Neural cell (in vitro differentiated cells): ENCODE measurements at regions not wholly inside any gene's neighbourhood (a gene's known extent, or its start where the extent isn't known, plus 50 kb on each side); places are given as distances from the start of the nearest gene placed in this dataset.

ENCODE experiments used
- H2AFZ ChIP-seq: fragments of 200-600, 300-800 bp; sonication (generic), shearing (Covaris generic); 2 replicates; pipeline ENCODE4 v1.6.0; 2014; ENCODE audit warnings: low read depth, mild to moderate bottlenecking, antibody characterized with exemption, low read length, moderate library complexity
- H3F3A ChIP-seq: fragments of 200-600 bp; shearing (Covaris generic); 2 replicates; pipeline ENCODE4 v1.6.1; 2016; ENCODE audit warnings: mild to moderate bottlenecking, moderate library complexity, mixed read lengths, antibody characterized with exemption, low read length; ENCODE audit not compliant: insufficient read depth, poor library complexity, severe bottlenecking
- H3K27ac ChIP-seq: fragments of 200-600, 300-800 bp; sonication (generic), shearing (Covaris generic); 2 replicates; pipeline ENCODE4 v1.5.1; 2014; ENCODE audit warnings: mild to moderate bottlenecking, low read length, moderate library complexity
- H3K27me3 ChIP-seq: fragments of 300-800, 200-600 bp; sonication (generic), shearing (Covaris generic); 2 replicates; pipeline ENCODE4 v1.6.0; 2014; ENCODE audit warnings: mild to moderate bottlenecking, low read depth, low read length, moderate library complexity; ENCODE audit not compliant: insufficient read depth
- H3K36me3 ChIP-seq: fragments of 300-800, 200-600 bp; sonication (generic), shearing (Covaris generic); 2 replicates; pipeline ENCODE4 v1.5.1; 2014; ENCODE audit warnings: mild to moderate bottlenecking, antibody characterized with exemption, low read length, moderate library complexity; ENCODE audit not compliant: insufficient read depth
- H3K4me2 ChIP-seq: fragments of 300-800, 200-600 bp; sonication (generic), shearing (Covaris generic); 2 replicates; pipeline ENCODE4 v1.6.0; 2014; ENCODE audit warnings: mild to moderate bottlenecking, low read length
- H3K4me3 ChIP-seq: fragments of 300-800, 200-600 bp; sonication (generic), shearing (Covaris generic); 2 replicates; pipeline ENCODE4 v1.5.1; 2014; ENCODE audit warnings: mild to moderate bottlenecking, low read length, moderate library complexity
- H3K79me2 ChIP-seq: fragments of 200-600 bp; shearing (Covaris generic); replicated peaks from 2 replicates; pipeline ENCODE4 v1.6.0; 2014; ENCODE audit warnings: mild to moderate bottlenecking, low read length, moderate library complexity; ENCODE audit not compliant: insufficient read depth
- H3K9ac ChIP-seq: fragments of 300-800, 200-600 bp; sonication (generic), shearing (Covaris generic); 2 replicates; pipeline ENCODE4 v1.6.1; 2016; ENCODE audit warnings: mild to moderate bottlenecking, low read length, mixed read lengths
- H3K9me2 ChIP-seq: fragments of 200-600 bp; shearing (Covaris generic); 2 replicates; pipeline ENCODE4 v1.6.1; 2016; ENCODE audit warnings: mild to moderate bottlenecking, low read length, mixed read lengths; ENCODE audit not compliant: insufficient read depth
- H3K9me3 ChIP-seq: fragments of 200-600, 300-800 bp; sonication (generic), shearing (Covaris generic); 2 replicates; pipeline ENCODE4 v1.6.1; 2016; ENCODE audit warnings: mild to moderate bottlenecking, mixed run types, low read length, moderate library complexity, mixed read lengths
- H4K20me1 ChIP-seq: fragments of 200-600 bp; shearing (Covaris generic); 2 replicates; pipeline ENCODE4 v1.6.1; 2016; ENCODE audit warnings: mild to moderate bottlenecking, mixed run types; ENCODE audit not compliant: insufficient read depth
- CTCF ChIP-seq: fragments of 450-650 bp; IDR thresholded peaks from 2 replicates; pipeline ENCODE4 v1.5.1; 2014; ENCODE audit warnings: antibody characterized with exemption, mild to moderate bottlenecking, moderate library complexity; ENCODE audit not compliant: poor library complexity, severe bottlenecking
- EP300 ChIP-seq: fragments of 450-650 bp; conservative IDR thresholded peaks from 2 replicates; pipeline ENCODE4 v1.6.1; 2014; ENCODE audit warnings: antibody characterized with exemption, mild to moderate bottlenecking, moderate library complexity; ENCODE audit not compliant: poor library complexity, severe bottlenecking
- EZH2 ChIP-seq: fragments of 200-600, 300-800 bp; shearing (Covaris generic), sonication (generic); IDR thresholded peaks from 2 replicates; pipeline ENCODE4 v1.6.1; 2014; ENCODE audit warnings: antibody characterized with exemption, low read length, borderline replicate concordance, mild to moderate bottlenecking; ENCODE audit not compliant: insufficient read depth, poor library complexity, severe bottlenecking
- MXI1 ChIP-seq: fragments of 450-650 bp; conservative IDR thresholded peaks from 2 replicates; pipeline ENCODE4 v1.6.1; 2014; ENCODE audit warnings: antibody characterized with exemption, mild to moderate bottlenecking; ENCODE audit not compliant: poor library complexity, severe bottlenecking
- POLR2AphosphoS5 ChIP-seq: IDR thresholded peaks from 2 replicates; pipeline ENCODE4 v1.6.1; 2012
- RAD21 ChIP-seq: fragments of 450-650 bp; conservative IDR thresholded peaks from 2 replicates; pipeline ENCODE4 v1.6.1; 2014; ENCODE audit warnings: antibody characterized with exemption, mild to moderate bottlenecking, moderate library complexity
- SMC3 ChIP-seq: fragments of 450-650 bp; conservative IDR thresholded peaks from 2 replicates; pipeline ENCODE4 v1.6.1; 2014; ENCODE audit warnings: antibody characterized with exemption, mild to moderate bottlenecking, moderate library complexity; ENCODE audit not compliant: poor library complexity
- TAF1 ChIP-seq: IDR thresholded peaks from 2 replicates; pipeline ENCODE4 v1.6.1; 2012; ENCODE audit warnings: low read depth
- TF ChIP-seq, protein P1 (sequence below): IDR thresholded peaks from 2 replicates; pipeline ENCODE4 v1.6.1; 2012; ENCODE audit warnings: borderline replicate concordance

DNA sequence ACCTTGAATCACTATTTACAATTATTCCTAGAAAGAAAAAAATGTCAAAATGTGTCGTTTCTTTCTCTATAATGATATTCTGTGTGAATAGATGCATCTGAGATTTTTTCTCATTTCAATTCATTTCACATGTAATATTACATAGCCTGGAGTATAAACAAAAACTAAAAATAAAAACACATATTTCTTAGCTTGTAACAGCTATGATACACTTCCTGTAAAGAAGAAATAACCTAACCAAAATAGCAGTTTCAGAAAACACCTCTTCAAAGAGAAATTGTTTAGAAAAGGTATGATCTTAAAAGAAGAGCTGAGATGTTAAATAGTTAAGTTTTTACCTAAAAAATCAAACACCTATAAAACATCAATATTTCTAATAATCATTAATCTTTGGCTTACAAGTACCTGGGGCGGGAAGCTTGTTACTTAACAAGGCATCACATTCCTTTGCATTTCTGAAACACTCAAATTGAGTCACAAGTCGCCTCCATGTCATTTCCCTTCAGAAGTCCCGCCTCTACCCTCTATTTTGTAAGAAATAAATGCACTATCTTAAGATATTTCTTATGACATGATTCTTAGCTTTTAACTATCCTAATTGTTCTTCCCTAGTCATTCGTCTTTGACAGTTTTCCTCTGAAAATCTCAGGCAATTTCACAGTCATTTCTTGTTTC is 76.5 kb downstream of the PCDH18 start:
- H3K4me3 ChIP-seq = no peak overlapping the region
- no peak for TF ChIP-seq CTCF
- TF ChIP-seq, protein P1, sequence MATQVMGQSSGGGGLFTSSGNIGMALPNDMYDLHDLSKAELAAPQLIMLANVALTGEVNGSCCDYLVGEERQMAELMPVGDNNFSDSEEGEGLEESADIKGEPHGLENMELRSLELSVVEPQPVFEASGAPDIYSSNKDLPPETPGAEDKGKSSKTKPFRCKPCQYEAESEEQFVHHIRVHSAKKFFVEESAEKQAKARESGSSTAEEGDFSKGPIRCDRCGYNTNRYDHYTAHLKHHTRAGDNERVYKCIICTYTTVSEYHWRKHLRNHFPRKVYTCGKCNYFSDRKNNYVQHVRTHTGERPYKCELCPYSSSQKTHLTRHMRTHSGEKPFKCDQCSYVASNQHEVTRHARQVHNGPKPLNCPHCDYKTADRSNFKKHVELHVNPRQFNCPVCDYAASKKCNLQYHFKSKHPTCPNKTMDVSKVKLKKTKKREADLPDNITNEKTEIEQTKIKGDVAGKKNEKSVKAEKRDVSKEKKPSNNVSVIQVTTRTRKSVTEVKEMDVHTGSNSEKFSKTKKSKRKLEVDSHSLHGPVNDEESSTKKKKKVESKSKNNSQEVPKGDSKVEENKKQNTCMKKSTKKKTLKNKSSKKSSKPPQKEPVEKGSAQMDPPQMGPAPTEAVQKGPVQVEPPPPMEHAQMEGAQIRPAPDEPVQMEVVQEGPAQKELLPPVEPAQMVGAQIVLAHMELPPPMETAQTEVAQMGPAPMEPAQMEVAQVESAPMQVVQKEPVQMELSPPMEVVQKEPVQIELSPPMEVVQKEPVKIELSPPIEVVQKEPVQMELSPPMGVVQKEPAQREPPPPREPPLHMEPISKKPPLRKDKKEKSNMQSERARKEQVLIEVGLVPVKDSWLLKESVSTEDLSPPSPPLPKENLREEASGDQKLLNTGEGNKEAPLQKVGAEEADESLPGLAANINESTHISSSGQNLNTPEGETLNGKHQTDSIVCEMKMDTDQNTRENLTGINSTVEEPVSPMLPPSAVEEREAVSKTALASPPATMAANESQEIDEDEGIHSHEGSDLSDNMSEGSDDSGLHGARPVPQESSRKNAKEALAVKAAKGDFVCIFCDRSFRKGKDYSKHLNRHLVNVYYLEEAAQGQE = peak; percentile 43

GRCh38 chr4:137454767-137455166 is 77.5 kb downstream of the PCDH18 start:
- Histone ChIP-seq H3F3A (no peaks in the 10 kb centered on the region), H3K79me2 (no peaks in the 10 kb centered on the region), H3K27ac (no peak overlapping the region), H2AFZ (no peak overlapping the region), H3K4me2 (no peak overlapping the region), H3K4me3 (no peak overlapping the region), H3K9ac (no peak overlapping the region), H3K9me2 (no peaks in the 10 kb centered on the region), H3K27me3 (no peaks in the 10 kb centered on the region), H3K36me3 (no peaks in the 10 kb centered on the region), H4K20me1 (no peaks in the 10 kb centered on the region), H3K9me3 (no peaks in the 10 kb centered on the region)
- TF ChIP-seq, protein P1 = no peak
- TF ChIP-seq POLR2AphosphoS5 (no peak), CTCF (no peak), MXI1 (no peak), EP300 (no peak), EZH2 (no peak), TAF1 (no peak), SMC3 (no peak), RAD21 (no peak)

More for the DNA sequence above, 76.5 kb downstream of the PCDH18 start:
- H3K27ac ChIP-seq = no peak overlapping the region
- no peak overlapping the region for H3K4me2 ChIP-seq
- no peak overlapping the region for H2AFZ ChIP-seq
- H3K9me3 ChIP-seq = no peaks in the 10 kb centered on the region
- no peaks in the 10 kb centered on the region for H4K20me1 ChIP-seq
- H3K9ac ChIP-seq = no peak overlapping the region
- no peaks in the 10 kb centered on the region for H3F3A ChIP-seq
- no peaks in the 10 kb centered on the region for H3K27me3 ChIP-seq
- H3K36me3 ChIP-seq = no peaks in the 10 kb centered on the region
- H3K9me2 ChIP-seq = no peaks in the 10 kb centered on the region
- no peaks in the 10 kb centered on the region for H3K79me2 ChIP-seq
